ENCODE measurements at regions not wholly inside any gene's neighbourhood (a gene's known extent, or its start where the extent isn't known, plus 50 kb on each side); places are given as distances from the start of the nearest gene placed in this dataset.

- TF ChIP-seq POLR2A (IDR thresholded peaks at IDR 0.05): no peak
- no peak for TF ChIP-seq CTCF (IDR thresholded peaks at IDR 0.05)
- no peaks in the 10 kb centered on the region for H3K36me3 ChIP-seq
- intact Hi-C loops (cut with DNase I): no loop called here
- H3K4me3 ChIP-seq: no peak overlapping the region
- no peak for DNase-seq
- H3K27me3 ChIP-seq: no peaks in the 10 kb centered on the region
- whole genome bisulfite sequencing, 4 donors: 61 to 96% (median 90%) methylated on average over 1 of the region's 1 CpG
- ATAC-seq: no peak
- H3K27ac ChIP-seq: no peak overlapping the region
- H3K9me3 ChIP-seq: no peaks in the 10 kb centered on the region
- no peaks in the 10 kb centered on the region for H3K4me1 ChIP-seq
Observed at GRCh38 chr1:60342569-60342968, 269.0 kb upstream of the C1orf87 start.

GRCh38 chr1:60341274-60341673 is 267.7 kb upstream of the C1orf87 start:
- ATAC-seq (no peak), DNase-seq (no peak)
- Histone ChIP-seq H3K4me3 (no peak overlapping the region), H3K27me3 (no peaks in the 10 kb centered on the region), H3K4me1 (no peaks in the 10 kb centered on the region), H3K27ac (no peak overlapping the region), H3K9me3 (no peaks in the 10 kb centered on the region), H3K36me3 (no peaks in the 10 kb centered on the region)
- WGBS, 4 donors: 58 to 77% (median 60%) methylated on average over 1 of the region's 1 CpG
- intact Hi-C loops (cut with DNase I): no loop called here
- TF ChIP-seq CTCF (IDR thresholded peaks at IDR 0.05): no peak
- no peak for TF ChIP-seq POLR2A (IDR thresholded peaks at IDR 0.05)

GRCh38 chr1:60331647-60332046 is 258.1 kb upstream of the C1orf87 start:
- Histone ChIP-seq H3K27ac (no peak overlapping the region), H3K4me3 (no peak overlapping the region), H3K9me3 (peaks cover 0 to 24% (median 6%) of the 10 kb centered on the region in 12 donors), H3K36me3 (no peaks in the 10 kb centered on the region), H3K4me1 (no peaks in the 10 kb centered on the region), H3K27me3 (no peaks in the 10 kb centered on the region)
- ATAC-seq (no peak), DNase-seq (no peak)
- WGBS, 4 donors: 83 to 88% (median 85%) methylated on average over 1 of the region's 1 CpG
- no peak for TF ChIP-seq CTCF (IDR thresholded peaks at IDR 0.05)
- TF ChIP-seq POLR2A (IDR thresholded peaks at IDR 0.05): no peak
- intact Hi-C loops (cut with DNase I): no loop called here

GRCh38 chr1:60329651-60330050 is 256.1 kb upstream of the C1orf87 start:
- no peaks in the 10 kb centered on the region for H3K4me1 ChIP-seq
- no peak overlapping the region for H3K4me3 ChIP-seq
- H3K9me3 ChIP-seq: peaks cover 0 to 28% (median 6%) of the 10 kb centered on the region in 12 donors
- ATAC-seq (no peak), DNase-seq (no peak)
- TF ChIP-seq CTCF (IDR thresholded peaks at IDR 0.05) (no peak), POLR2A (IDR thresholded peaks at IDR 0.05) (no peak)
- no peaks in the 10 kb centered on the region for H3K27me3 ChIP-seq
- no peak overlapping the region for H3K27ac ChIP-seq
- no peaks in the 10 kb centered on the region for H3K36me3 ChIP-seq
- intact Hi-C loops (cut with DNase I): loop anchor here in 1 of 10 donors (5.0 kb wide), 1 partner anchor 393 kb away; no protein-coding TSS in a partner anchor
- WGBS, 4 donors: 86 to 93% (median 89%) methylated on average over 2 of the region's 2 CpGs
